ENCODE measurements at regions not wholly inside any gene's neighbourhood (a gene's known extent, or its start where the extent isn't known, plus 50 kb on each side); places are given as distances from the start of the nearest gene placed in this dataset.

- no peak overlapping the region for H2AK5ac ChIP-seq (ENCODE audit: low read depth, low read length)
- H3K79me1 ChIP-seq (ENCODE audit: low read depth in 1 of 2, low read length in 2 of 2): no peaks in the 10 kb centered on the region
- H3K4me1 ChIP-seq (ENCODE audit: control insufficient read depth, insufficient read depth, low read length): no peaks in the 10 kb centered on the region
- H4K5ac ChIP-seq (ENCODE audit: low read depth, low read length): no peak overlapping the region
- H2BK120ac ChIP-seq (ENCODE audit: low read depth, low read length): no peak overlapping the region
- H3K23ac ChIP-seq (ENCODE audit: low read depth, low read length): no peak overlapping the region
- no peak overlapping the region for H3K18ac ChIP-seq (ENCODE audit: low read depth, low read length)
- H2AFZ ChIP-seq (replicated peaks; ENCODE audit: low read length, poor library complexity): no peak overlapping the region
- CTCF ChIA-PET: no interaction called here
- H3K4ac ChIP-seq (ENCODE audit: low read depth, low read length): no peak overlapping the region
- H2BK15ac ChIP-seq (ENCODE audit: low read depth, low read length): no peak overlapping the region
- POLR2A ChIA-PET (ENCODE audit: unreplicated experiment): no interaction called here
- ATAC-seq (ENCODE audit: low read depth) (no peak), DNase-seq (no peak)
- no peaks in the 10 kb centered on the region for H3K27me3 ChIP-seq (ENCODE audit: control insufficient read depth, insufficient read depth, low read length)
- no peak overlapping the region for H3K4me3 ChIP-seq (ENCODE audit: insufficient read depth, low read depth, low read length)
- BruUV-seq (replicated peaks): no TSS peak
- TF ChIP-seq USF2 (IDR thresholded peaks at IDR 0.05; ENCODE audit: low read depth, low read length) (no peak), RFX5 (IDR thresholded peaks at IDR 0.05; ENCODE audit: low read depth, low read length) (no peak), ELK1 (IDR thresholded peaks at IDR 0.05; ENCODE audit: borderline replicate concordance, low read depth, low read length) (no peak), CTCF (conservative IDR thresholded peaks at IDR 0.05; ENCODE audit: low read depth, low read length) (no peak), CHD1 (IDR thresholded peaks at IDR 0.05; ENCODE audit: low read depth, low read length) (no peak), CEBPB (IDR thresholded peaks at IDR 0.05; ENCODE audit: low read depth, low read length) (no peak), SMC3 (IDR thresholded peaks at IDR 0.05; ENCODE audit: low read depth, low read length) (no peak), RCOR1 (IDR thresholded peaks at IDR 0.05; ENCODE audit: insufficient replicate concordance, low read length) (no peak), BHLHE40 (IDR thresholded peaks at IDR 0.05; ENCODE audit: low read depth, low read length) (no peak), NFE2L2 (IDR thresholded peaks at IDR 0.05; ENCODE audit: low read depth, low read length) (no peak), FOS (IDR thresholded peaks at IDR 0.05; ENCODE audit: low read depth, low read length) (no peak), POLR2A (IDR thresholded peaks at IDR 0.05; ENCODE audit: low read depth, low read length) (no peak), MAFK (IDR thresholded peaks at IDR 0.05; ENCODE audit: low read depth, low read length) (no peak)
- H3K56ac ChIP-seq (ENCODE audit: extremely low read depth, insufficient read depth, low read length): no peak overlapping the region
- dilution Hi-C loops (cut with HindIII; ENCODE audit: low sequenced_read_pairs, unreplicated experiment): no loop called here
- in situ Hi-C loops (cut with MboI; ENCODE audit: low sequenced_read_pairs): no loop called here
- no peaks in the 10 kb centered on the region for H3K9me1 ChIP-seq (ENCODE audit: insufficient read depth, low read length)
- no peak overlapping the region for H3K27ac ChIP-seq (ENCODE audit: insufficient read depth, low read length)
- H3K36me3 ChIP-seq (ENCODE audit: control insufficient read depth, insufficient read depth, low read length): no peaks in the 10 kb centered on the region
- H2BK5ac ChIP-seq (ENCODE audit: low read depth, low read length, poor library complexity, severe bottlenecking): no peak overlapping the region
- H3K14ac ChIP-seq (replicated peaks; ENCODE audit: low read depth, low read length): no peak overlapping the region
- WGBS, 2 experiments (ENCODE audit: extremely low coverage in 2 of 2, insufficient read length in 1 of 2): no CpG with 5 or more reads among the region's 3 CpGs
- intact Hi-C loops (cut with micrococcal nuclease): no loop called here
- no peak overlapping the region for H2AK9ac ChIP-seq (replicated peaks; ENCODE audit: low read depth, low read length, poor library complexity)
- H4K20me1 ChIP-seq (ENCODE audit: insufficient read depth, low read length): no peaks in the 10 kb centered on the region
- H2BK20ac ChIP-seq (ENCODE audit: low read depth, low read length): no peak overlapping the region
- H3K4me2 ChIP-seq (ENCODE audit: low read depth, low read length): no peak overlapping the region
- H3K9ac ChIP-seq (ENCODE audit: low read depth, low read length): no peak overlapping the region
- no peak overlapping the region for H4K91ac ChIP-seq (ENCODE audit: insufficient read depth, low read depth, low read length)
- H4K8ac ChIP-seq (ENCODE audit: low read depth in 2 of 2, low read length in 2 of 2): no peak overlapping the region
- H3K9me3 ChIP-seq (ENCODE audit: control insufficient read depth, insufficient read depth, low read length): peaks cover 20% of the 10 kb centered on the region
These were observed 224.4 kb downstream of the TENT4A start for GRCh38 chr5:6937677-6938076.

All from IMR-90 (cell line).